ENCODE measurements at regions not wholly inside any gene's neighbourhood (a gene's known extent, or its start where the extent isn't known, plus 50 kb on each side); places are given as distances from the start of the nearest gene placed in this dataset.
A peak's percentile ranks its signal among the peaks of the same experiment; 100 is the strongest.
"Not testable (repeated sequence)": the region's sequence is repeated elsewhere in the genome, so short reads cannot be mapped to it uniquely, and the experiment has no call there.

- DNase-seq, result no peak
- intact Hi-C loops (cut with micrococcal nuclease), result no loop called here
- ATAC-seq, result no peak
Measured at GRCh38 chr2:120504936-120505705, 159.2 kb downstream of the INHBB start.

GRCh38 chr2:120508567-120509041 is 162.7 kb downstream of the INHBB start:
- intact Hi-C loops (cut with micrococcal nuclease), result no loop called here
- DNase-seq (no peak), ATAC-seq (no peak)

DNA sequence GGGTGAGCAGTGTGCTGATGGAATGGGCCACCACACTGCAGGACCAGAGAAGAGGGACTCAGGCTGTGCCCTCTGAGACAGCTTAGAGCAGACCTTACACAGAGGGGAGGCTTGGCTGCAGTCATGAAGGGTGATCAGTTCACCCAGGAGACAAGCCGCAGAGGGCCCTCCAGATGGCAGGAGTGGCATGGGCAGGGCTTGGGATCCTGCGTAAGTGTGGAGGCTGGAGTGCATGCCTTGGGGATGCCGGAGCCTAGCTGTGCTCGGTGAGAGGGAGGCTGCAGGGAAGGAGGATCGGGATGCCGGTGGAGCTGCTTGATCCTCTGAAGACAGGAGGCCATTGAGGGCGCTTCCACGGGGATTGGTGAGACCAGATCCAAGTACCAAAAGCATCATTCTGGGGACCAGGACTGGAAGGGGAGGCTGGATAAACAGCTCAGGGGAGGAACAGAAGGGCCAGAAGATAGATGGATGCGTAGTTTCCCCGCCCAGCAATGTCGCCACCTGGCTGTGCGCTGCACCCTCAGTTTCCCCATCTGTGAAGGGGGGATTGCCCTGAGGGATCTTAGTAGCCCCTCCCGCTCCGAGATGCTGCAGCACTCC is 163.4 kb downstream of the INHBB start:
- intact Hi-C loops (cut with micrococcal nuclease), result no loop called here
- ATAC-seq (no peak), DNase-seq (no peak)

- DNase-seq (no peak), ATAC-seq (no peak)
- intact Hi-C loops (cut with micrococcal nuclease), result no loop called here
Measured at GRCh38 chr2:120509991-120510735, 164.2 kb downstream of the INHBB start.

DNA sequence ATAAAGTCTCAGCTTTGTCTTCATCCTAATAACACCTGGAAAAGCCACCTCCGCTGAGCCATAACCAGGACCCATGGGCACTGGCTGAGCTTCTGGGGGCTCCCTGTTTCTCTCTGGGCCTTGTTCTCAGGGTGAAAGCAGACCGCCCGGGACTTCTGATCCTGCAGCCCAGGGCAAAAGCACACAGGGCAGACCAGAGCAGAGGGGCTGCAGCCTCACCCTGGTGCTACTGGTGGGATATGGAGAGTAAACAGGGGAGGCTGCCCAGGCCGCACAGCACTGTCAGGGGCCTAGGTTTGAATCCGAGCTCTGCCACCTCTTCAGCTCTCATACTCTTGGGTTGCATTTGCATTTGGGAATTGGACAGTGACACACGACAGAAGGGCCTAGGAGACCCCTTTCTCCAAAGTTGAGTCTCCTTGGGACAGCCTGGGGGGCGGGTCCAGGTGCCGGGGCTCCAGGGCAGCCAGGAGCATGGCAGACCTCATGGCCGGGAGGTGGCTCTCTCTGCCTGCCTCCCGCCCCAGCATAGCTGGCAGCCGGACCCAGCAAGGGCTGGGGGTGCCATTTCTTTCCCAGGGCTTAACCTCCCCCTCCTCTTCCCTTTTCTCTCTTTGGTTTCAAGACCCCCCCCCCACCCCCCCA is 164.9 kb downstream of the INHBB start:
- DNase-seq (no peak), ATAC-seq (no peak)
- intact Hi-C loops (cut with micrococcal nuclease), result no loop called here

DNA sequence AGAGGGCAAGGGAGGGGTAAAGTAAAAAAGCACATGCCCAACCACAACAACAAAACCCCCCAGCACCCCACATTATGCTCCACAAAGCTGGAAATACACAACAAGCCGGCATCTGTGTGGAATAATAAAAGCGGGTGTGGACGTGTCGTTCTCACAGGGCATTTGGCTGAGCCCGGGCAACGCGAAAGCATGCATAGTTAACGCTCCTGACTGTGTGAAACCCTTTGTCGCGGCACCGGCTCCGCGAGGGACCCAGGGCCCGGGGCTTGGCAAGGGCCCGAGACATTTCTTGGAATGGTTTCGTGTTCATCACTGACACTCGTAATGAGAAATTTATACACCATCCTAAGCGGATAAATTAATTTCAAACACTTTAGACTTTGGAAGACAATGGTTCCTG is 165.6 kb downstream of the INHBB start:
- intact Hi-C loops (cut with micrococcal nuclease), result no loop called here
- ATAC-seq (no peak), DNase-seq (no peak)

DNA sequence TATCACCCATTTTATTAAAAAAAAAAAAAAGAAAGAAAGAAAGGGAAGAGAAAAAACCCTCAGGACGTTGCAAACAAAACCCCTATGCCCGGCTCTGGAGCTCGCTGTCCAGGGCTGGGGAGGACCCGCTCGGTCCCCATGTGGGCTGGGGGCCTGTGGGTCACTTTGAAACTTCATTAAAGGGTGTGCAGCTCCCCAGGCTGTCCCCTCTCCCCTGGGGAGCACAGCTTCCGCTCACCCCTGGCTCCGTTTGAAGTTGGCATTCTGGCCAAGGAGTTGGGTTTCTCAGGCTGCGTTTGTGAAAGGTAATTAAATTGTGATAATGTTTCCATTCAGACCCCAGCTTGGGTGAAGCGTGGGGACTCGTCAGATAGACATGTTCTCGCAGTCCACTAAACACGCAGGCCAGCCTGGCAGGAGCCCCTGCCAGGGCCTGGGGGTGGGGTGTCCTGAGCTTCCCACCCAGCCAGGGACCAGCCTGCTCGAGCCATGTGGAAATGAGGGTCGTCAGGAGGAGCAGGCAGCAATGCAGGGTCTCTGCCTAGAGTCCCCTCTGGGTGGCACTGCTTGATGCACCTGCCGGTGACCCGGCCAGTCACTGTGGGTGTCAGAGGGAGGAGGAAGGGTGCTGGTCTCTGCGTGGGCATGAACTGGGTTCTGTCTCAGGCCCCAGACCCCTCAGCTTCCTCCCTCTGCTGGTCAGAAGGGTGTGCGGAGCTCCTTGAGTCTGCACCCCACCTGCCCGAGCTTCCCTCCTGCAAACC is 166.2 kb downstream of the INHBB start:
- intact Hi-C loops (cut with micrococcal nuclease), result no loop called here
- ATAC-seq, result peak; percentile 55
- DNase-seq, result no peak

DNA sequence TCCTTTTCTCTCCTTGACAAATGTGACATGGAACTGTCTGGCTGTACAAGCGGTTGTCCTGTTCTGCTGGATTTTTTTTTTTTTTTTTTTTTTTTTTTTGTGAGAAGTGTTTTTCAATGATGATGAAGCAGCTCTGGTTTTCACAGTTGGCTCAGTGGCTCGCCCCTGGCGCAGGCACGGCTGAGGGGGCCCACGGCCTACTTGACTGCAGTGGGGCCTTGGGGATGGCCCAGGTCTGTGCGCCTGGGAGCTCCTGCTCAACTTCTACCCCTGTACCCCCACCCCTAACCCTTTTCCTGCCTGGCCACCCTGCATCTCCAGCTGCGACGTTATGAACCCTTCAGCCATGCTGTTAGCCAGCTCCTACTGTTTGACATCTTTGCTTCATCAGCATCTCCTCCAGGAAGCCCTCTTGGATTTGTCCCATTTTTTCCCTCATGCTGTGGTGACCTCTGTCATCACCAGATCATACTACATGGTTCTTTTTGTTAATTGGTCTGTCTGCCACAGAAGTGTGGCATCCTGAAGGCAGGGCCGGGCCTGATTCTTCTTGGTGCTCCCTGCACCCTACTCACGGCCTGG is 167.9 kb downstream of the INHBB start:
- DNase-seq, result no peak
- intact Hi-C loops (cut with micrococcal nuclease), result no loop called here
- ATAC-seq, result no peak

- ATAC-seq (no peak), DNase-seq (no peak)
- intact Hi-C loops (cut with micrococcal nuclease), result no loop called here
Measured at GRCh38 chr2:120514521-120514920, 168.6 kb downstream of the INHBB start.

DNA sequence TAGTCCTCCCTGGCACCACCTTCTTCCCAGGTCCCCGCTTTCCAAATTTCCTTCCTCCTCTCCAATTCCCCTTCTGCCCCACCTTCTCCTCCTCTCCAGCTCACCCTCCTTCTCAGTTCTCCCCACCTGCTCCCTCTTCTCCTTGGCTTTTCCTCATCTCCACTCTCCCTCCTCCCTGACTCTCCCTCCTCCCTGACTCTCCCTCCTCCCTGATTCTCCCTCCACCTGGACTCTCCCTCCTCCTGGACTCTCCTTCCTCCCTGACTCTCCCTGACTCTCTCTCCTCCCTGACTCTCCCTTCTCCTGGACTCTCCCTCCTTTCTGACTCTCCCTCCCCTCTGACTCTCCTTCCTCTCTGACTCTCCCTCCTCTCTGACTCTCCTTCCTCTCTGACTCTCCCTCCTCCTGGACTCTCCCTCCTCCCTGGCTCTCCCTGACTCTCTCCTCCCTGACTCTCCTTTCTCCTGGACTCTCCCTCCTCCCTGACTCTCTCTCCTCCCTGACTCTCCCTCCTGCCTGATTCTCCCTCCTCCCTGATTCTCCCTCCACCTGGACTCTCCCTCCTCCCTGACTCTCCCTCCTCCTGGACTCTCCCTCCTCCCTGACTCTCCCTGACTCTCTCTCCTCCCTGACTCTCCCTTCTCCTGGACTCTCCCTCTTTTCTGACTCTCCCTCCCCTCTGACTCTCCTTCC is 169.3 kb downstream of the INHBB start:
- DNase-seq; intact Hi-C loops (cut with micrococcal nuclease); ATAC-seq: not testable (repeated sequence)

DNA sequence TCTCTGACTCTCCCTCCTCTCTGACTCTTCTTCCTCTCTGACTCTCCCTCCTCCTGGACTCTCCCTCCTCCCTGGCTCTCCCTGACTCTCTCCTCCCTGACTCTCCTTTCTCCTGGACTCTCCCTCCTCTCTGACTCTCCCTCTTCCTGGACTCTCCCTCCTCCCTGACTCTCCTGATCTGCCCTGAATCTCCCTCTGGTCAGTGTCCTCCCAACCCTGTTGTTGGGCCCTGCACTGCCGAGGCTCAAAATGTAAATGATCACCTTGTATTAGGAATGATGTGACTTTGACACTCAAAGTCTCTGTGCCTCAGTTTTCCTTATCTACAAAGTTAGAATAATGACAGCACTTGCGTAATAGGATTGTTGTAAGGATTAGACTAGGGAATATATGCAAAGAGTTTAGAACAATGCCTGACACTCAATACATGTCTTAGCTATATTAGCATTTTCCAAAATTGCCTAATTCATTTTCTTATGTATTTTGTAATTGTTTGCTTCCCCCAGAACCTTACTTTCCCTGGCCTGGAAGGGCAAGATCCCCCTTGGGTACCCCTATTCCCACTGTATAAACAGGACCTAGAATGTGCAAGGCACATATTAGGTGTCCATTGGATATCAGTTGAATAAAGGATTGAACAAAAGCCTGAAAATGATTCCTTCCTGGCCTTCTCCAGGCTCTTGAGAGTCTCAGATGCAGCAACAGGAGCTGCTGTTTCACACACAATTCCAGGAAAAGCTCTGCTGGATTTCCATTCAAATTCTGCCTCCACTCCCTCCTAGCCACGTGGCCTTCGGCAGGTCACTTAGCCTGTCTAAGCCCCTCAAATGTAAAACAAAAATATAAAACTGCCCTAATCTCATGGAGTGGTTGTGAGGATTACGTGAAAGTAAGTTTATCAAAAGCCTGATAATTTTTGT is 170.1 kb downstream of the INHBB start:
- ATAC-seq, result no peak
- intact Hi-C loops (cut with micrococcal nuclease), result loop anchor here (2.0 kb wide), 1 partner anchor 51 kb away; no protein-coding TSS in a partner anchor
- DNase-seq, result no peak

- DNase-seq (no peak), ATAC-seq (no peak)
- intact Hi-C loops (cut with micrococcal nuclease), result loop anchor here (2.0 kb wide), 1 partner anchor 52 kb away; no protein-coding TSS in a partner anchor
Measured at GRCh38 chr2:120516679-120517314, 170.9 kb downstream of the INHBB start.

DNA sequence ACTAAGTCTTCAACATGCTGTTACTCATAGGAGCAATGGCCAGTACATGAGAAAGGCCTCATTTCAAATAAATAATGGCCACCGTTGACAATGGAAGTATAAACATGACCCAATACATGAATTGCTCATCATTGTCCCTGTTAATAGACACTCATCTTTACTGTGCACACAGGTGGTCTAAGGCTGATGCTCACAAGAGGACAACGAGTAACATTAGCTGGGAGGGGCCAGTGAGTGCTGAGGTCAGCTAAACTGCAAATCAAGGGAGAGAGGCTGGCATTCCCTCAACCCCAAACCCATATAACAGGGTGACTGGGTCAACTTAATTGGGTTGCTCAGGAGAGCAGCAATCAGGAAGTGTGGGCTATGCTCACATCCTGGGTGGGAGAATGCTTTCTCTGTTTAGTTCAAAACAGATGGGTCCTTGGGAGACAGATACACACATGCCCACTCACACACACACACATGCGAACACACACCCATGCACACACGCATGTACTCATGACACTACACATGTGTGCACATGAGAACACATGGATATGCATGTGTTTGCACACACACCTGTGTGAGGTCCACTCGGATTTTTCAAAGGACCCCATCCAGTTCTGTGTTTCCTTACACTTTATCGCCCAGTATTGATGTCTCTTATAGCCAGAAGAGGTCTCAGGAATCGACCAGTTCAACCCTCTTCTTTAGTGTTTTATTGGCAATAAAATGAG is 172.0 kb downstream of the INHBB start:
- ATAC-seq, result no peak
- no peak for DNase-seq
- intact Hi-C loops (cut with micrococcal nuclease), result loop anchor here (2.0 kb wide), 1 partner anchor 53 kb away; no protein-coding TSS in a partner anchor

DNA sequence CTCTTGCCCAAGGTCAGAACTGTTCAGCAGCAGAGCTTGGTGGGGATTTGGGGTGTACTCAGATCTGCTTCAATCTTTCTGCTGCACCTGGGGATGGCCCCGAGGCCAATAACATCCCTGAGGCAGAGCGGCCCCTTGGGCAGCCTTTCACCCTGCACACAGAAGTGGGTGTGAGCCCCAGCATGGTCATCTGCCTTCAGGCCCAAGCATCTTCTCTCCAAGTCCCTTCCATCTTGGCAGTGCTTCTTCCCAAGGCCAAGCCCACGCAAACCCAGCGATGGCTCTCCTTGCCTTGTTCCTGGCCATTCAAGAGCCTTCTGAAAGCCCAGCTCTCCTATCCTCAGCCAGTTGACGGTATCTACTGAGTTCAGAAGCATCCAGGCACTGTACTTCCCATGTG is 172.9 kb downstream of the INHBB start:
- no peak for ATAC-seq
- intact Hi-C loops (cut with micrococcal nuclease), result no loop called here
- no peak for DNase-seq

GRCh38 chr2:120519469-120519868 is 173.5 kb downstream of the INHBB start:
- no peak for DNase-seq
- ATAC-seq, result no peak
- intact Hi-C loops (cut with micrococcal nuclease), result no loop called here

GRCh38 chr2:120520454-120520853 is 174.5 kb downstream of the INHBB start:
- ATAC-seq (no peak), DNase-seq (no peak)
- intact Hi-C loops (cut with micrococcal nuclease), result no loop called here
